ENCODE measurements at regions not wholly inside any gene's neighbourhood (a gene's known extent, or its start where the extent isn't known, plus 50 kb on each side); places are given as distances from the start of the nearest gene placed in this dataset.

DNA sequence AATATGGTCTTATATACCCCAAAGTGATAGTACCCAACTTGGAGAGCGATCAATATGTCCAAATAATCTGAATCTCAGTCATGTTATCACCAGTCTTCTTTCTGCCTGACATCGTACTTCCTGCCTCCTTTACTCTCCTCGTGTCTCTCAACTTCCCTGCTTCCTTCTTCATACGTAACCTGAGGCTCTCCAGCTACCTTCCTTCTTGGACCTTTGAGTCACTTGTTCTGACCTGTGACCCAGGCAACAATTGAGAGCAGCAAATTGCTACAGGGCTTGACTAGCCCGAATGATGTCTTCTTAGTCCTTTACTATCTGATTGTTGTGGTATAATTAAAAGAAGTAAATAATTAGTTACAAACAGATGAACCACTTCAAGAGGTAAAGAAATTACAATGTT lies 145.9 kb upstream of the MBNL1 start:
- no peak for DNase-seq
- no peaks in the 10 kb centered on the region for H3K4me1 ChIP-seq
- H3K36me3 ChIP-seq (ENCODE audit: low read depth, missing control alignments), result no peaks in the 10 kb centered on the region
- no peaks in the 10 kb centered on the region for H3K27me3 ChIP-seq
- no peak overlapping the region for H3K4me3 ChIP-seq
- no peaks in the 10 kb centered on the region for H3K9me3 ChIP-seq
- intact Hi-C loops (cut with DNase I; ENCODE audit: low total_unique reads), result no loop called here
- TF ChIP-seq, protein P1, sequence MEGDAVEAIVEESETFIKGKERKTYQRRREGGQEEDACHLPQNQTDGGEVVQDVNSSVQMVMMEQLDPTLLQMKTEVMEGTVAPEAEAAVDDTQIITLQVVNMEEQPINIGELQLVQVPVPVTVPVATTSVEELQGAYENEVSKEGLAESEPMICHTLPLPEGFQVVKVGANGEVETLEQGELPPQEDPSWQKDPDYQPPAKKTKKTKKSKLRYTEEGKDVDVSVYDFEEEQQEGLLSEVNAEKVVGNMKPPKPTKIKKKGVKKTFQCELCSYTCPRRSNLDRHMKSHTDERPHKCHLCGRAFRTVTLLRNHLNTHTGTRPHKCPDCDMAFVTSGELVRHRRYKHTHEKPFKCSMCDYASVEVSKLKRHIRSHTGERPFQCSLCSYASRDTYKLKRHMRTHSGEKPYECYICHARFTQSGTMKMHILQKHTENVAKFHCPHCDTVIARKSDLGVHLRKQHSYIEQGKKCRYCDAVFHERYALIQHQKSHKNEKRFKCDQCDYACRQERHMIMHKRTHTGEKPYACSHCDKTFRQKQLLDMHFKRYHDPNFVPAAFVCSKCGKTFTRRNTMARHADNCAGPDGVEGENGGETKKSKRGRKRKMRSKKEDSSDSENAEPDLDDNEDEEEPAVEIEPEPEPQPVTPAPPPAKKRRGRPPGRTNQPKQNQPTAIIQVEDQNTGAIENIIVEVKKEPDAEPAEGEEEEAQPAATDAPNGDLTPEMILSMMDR (IDR thresholded peaks at IDR 0.05), result no peak
- TF ChIP-seq POLR2A (IDR thresholded peaks at IDR 0.05), result no peak
- H3K27ac ChIP-seq, result no peak overlapping the region
- 85 to 91% methylated on average over 5 of the region's 5 CpGs for WGBS, 2 donors

DNA sequence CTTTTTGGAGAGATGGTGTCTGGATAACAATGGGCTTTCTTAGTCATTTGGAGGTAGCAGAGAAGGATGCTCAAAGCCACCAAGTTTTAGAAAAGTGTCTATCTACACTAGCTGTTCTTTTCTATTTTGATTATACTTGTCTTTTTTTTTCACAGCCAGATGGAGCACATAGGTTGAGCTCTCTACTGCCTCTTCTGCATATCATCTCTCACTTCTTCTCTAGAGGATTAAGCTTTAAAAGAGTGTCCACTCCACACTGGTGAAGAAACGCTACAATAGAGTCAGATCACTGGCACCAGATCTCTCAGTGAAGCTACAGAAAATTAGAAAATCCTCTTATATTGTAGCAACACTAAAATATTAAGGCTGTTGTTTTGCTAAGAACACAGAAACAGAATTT lies 145.3 kb upstream of the MBNL1 start:
- intact Hi-C loops (cut with DNase I; ENCODE audit: low total_unique reads), result no loop called here
- WGBS, 2 donors, result 93 to 96% methylated on average over 1 of the region's 1 CpG
- Histone ChIP-seq H3K27ac (no peak overlapping the region), H3K4me3 (no peak overlapping the region), H3K9me3 (no peaks in the 10 kb centered on the region), H3K4me1 (no peaks in the 10 kb centered on the region), H3K27me3 (no peaks in the 10 kb centered on the region), H3K36me3 (ENCODE audit: low read depth, missing control alignments) (no peaks in the 10 kb centered on the region)
- no peak for DNase-seq
- no peak for TF ChIP-seq POLR2A (IDR thresholded peaks at IDR 0.05)
- TF ChIP-seq, protein P1 (IDR thresholded peaks at IDR 0.05), result no peak

DNA sequence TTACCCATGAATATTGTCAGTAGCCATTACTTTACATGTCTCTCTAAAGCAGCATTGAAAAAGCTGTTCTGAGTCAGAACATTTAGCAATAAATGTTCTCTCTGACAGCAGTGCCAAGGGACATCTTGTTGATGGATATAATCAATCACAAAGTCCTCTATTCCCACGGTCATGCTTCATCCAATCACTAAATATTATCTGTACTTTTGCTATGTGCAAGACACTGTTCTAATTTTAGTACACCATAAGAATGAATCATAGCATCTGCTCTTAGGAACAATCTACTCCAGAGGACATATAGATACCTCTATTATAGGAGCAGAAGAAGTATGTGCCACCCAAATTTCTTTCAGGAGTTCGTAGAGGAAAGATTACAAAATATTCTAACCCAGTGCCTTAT lies 142.5 kb upstream of the MBNL1 start:
- H3K9me3 ChIP-seq, result no peaks in the 10 kb centered on the region
- no peak for DNase-seq
- no peak overlapping the region for H3K27ac ChIP-seq
- H3K27me3 ChIP-seq, result no peaks in the 10 kb centered on the region
- TF ChIP-seq POLR2A (IDR thresholded peaks at IDR 0.05), result no peak
- TF ChIP-seq, protein P1 (IDR thresholded peaks at IDR 0.05), result no peak
- H3K4me3 ChIP-seq, result no peak overlapping the region
- 85% methylated on average over 2 of the region's 2 CpGs for WGBS, 2 donors
- no peaks in the 10 kb centered on the region for H3K4me1 ChIP-seq
- intact Hi-C loops (cut with DNase I; ENCODE audit: low total_unique reads), result no loop called here
- H3K36me3 ChIP-seq (ENCODE audit: low read depth, missing control alignments), result no peaks in the 10 kb centered on the region

DNA sequence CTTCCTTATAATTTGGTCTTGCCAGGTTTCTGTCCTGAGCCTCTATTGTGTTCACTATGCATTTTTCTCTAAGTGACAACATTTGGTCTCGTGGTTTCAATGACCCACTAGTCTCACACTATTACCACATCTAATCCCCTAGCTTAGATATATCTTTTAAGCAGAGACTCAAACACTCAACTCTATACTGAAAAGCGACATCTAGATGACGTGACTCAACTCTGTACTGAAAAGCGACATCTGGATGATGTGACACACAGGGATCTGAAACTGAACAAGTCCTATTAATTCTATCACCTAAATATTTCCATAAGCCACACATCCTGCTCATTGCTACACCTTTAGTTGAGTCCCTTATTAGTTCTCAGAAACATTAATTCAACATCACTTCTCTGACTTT lies 141.7 kb upstream of the MBNL1 start:
- intact Hi-C loops (cut with DNase I; ENCODE audit: low total_unique reads), result no loop called here
- no peaks in the 10 kb centered on the region for H3K9me3 ChIP-seq
- TF ChIP-seq, protein P1 (IDR thresholded peaks at IDR 0.05), result no peak
- TF ChIP-seq POLR2A (IDR thresholded peaks at IDR 0.05), result no peak
- no peak for DNase-seq
- no peaks in the 10 kb centered on the region for H3K36me3 ChIP-seq (ENCODE audit: low read depth, missing control alignments)
- H3K27ac ChIP-seq, result no peak overlapping the region
- no peak overlapping the region for H3K4me3 ChIP-seq
- H3K27me3 ChIP-seq, result no peaks in the 10 kb centered on the region
- WGBS, 2 donors, result 93 to 96% methylated on average over 4 of the region's 4 CpGs
- H3K4me1 ChIP-seq, result no peaks in the 10 kb centered on the region

DNA sequence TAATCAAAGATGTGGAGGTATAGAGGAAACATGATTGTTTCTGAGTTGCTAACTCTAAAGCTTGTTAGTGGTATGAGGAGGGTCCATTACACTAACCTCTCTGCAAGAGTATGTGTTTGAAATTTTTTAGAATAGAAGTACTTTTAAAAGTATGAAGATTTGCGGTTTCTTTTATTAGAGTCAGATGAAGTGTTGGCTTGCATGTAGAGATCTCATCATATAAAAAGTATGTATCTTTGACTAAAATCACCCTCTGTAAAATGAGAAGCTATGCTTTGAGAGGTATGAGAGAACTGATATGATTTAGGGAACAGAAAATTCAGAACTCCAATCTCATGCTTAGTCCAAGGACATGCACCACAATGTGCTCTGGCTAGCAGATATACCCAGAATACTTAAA lies 140.4 kb upstream of the MBNL1 start:
- H3K4me3 ChIP-seq, result no peak overlapping the region
- WGBS, 2 donors, result 90 to 100% methylated on average over 1 of the region's 1 CpG

More for the DNA sequence above, 140.4 kb upstream of the MBNL1 start:
- Histone ChIP-seq H3K9me3 (no peaks in the 10 kb centered on the region), H3K27me3 (no peaks in the 10 kb centered on the region), H3K36me3 (ENCODE audit: low read depth, missing control alignments) (no peaks in the 10 kb centered on the region), H3K27ac (no peak overlapping the region), H3K4me1 (no peaks in the 10 kb centered on the region)
- no peak for DNase-seq
- TF ChIP-seq, protein P1 (IDR thresholded peaks at IDR 0.05), result no peak
- TF ChIP-seq POLR2A (IDR thresholded peaks at IDR 0.05), result no peak
- intact Hi-C loops (cut with DNase I; ENCODE audit: low total_unique reads), result no loop called here
